Hepatocyte (in vitro differentiated cells): ENCODE measurements at regions not wholly inside any gene's neighbourhood (a gene's known extent, or its start where the extent isn't known, plus 50 kb on each side); places are given as distances from the start of the nearest gene placed in this dataset.

Experiments
- DNase-seq: peaks from one replicate; pipeline ENCODE4 v3.0.0-alpha.2; 2016; ENCODE audit warnings: low spot score
- H2AFZ ChIP-seq: fragments of 200-600 bp; sonication (generic); 2 replicates; pipeline ENCODE4 v1.6.0; 2016; ENCODE audit warnings: antibody characterized with exemption, mild to moderate bottlenecking
- H3K27ac ChIP-seq: fragments of 200-600 bp; sonication (generic); 2 replicates; pipeline ENCODE4 v1.5.1; 2016; ENCODE audit warnings: mild to moderate bottlenecking
- H3K27me3 ChIP-seq: fragments of 200-600 bp; sonication (generic); 2 replicates; pipeline ENCODE4 v1.6.1; 2016
- H3K36me3 ChIP-seq: fragments of 200-600 bp; sonication (generic); replicated peaks from 2 replicates; pipeline ENCODE4 v1.5.1; 2016; ENCODE audit warnings: low read depth; ENCODE audit not compliant: insufficient read depth
- H3K4me1 ChIP-seq: fragments of 200-600 bp; sonication (generic); 2 replicates; pipeline ENCODE4 v1.5.1; 2016; ENCODE audit warnings: mild to moderate bottlenecking, moderate library complexity; ENCODE audit not compliant: insufficient read depth
- H3K4me2 ChIP-seq: fragments of 200-600 bp; sonication (generic); 2 replicates; pipeline ENCODE4 v1.6.0; 2016
- H3K4me3 ChIP-seq: fragments of 200-600 bp; sonication (generic); 2 replicates; pipeline ENCODE4 v1.5.1; 2016; ENCODE audit warnings: mild to moderate bottlenecking
- H3K79me2 ChIP-seq: fragments of 200-600 bp; sonication (generic); 2 replicates; pipeline ENCODE4 v1.6.0; 2017; ENCODE audit warnings: mild to moderate bottlenecking
- H3K9me2 ChIP-seq: fragments of 200-600 bp; sonication (generic); replicated peaks from 2 replicates; pipeline ENCODE4 v1.6.0; 2017; ENCODE audit warnings: mild to moderate bottlenecking; ENCODE audit not compliant: insufficient read depth
- H3K9me3 ChIP-seq: fragments of 200-600 bp; sonication (generic); 2 replicates; pipeline ENCODE4 v1.5.1; 2016; ENCODE audit warnings: low read depth, mild to moderate bottlenecking
- H4K20me1 ChIP-seq: fragments of 200-600 bp; sonication (generic); 2 replicates; pipeline ENCODE4 v1.6.0; 2016; ENCODE audit warnings: mild to moderate bottlenecking; ENCODE audit not compliant: insufficient read depth, poor library complexity, severe bottlenecking
- EZH2 ChIP-seq: fragments of 200-600 bp; sonication (generic); IDR thresholded peaks from 2 replicates; pipeline ENCODE4 v1.6.1; 2016; ENCODE audit warnings: antibody characterized with exemption, mild to moderate bottlenecking, borderline replicate concordance
- EZH2phosphoT487 ChIP-seq: fragments of 200-600 bp; sonication (generic); IDR thresholded peaks from one replicate; pipeline ENCODE4 v1.6.1; 2018; ENCODE audit warnings: antibody characterized with exemption, mild to moderate bottlenecking, low read depth, moderate library complexity; ENCODE audit not compliant: unreplicated experiment, severe bottlenecking
- WGBS: methylation state at CpG from one replicate; pipeline ENCODE4 v1.1.6; 2016; ENCODE audit warnings: low lambda C conversion rate; ENCODE audit errors: missing lambda C conversion rate; 5-methylcytosine and 5-hydroxymethylcytosine counted together
- TF ChIP-seq, protein P1 (sequence below): fragments of 200-600 bp; sonication (generic); IDR thresholded peaks from 2 replicates; pipeline ENCODE4 v1.5.1; 2016; ENCODE audit warnings: antibody characterized with exemption, mild to moderate bottlenecking; ENCODE audit not compliant: poor library complexity

GRCh38 chr20:53692465-53693067 lies 98.9 kb upstream of the ZNF217 start:
- Histone ChIP-seq H3K27ac (no peak overlapping the region), H3K4me3 (no peak overlapping the region), H3K79me2 (no peaks in the 10 kb centered on the region), H3K27me3 (no peaks in the 10 kb centered on the region), H3K9me2 (no peaks in the 10 kb centered on the region), H4K20me1 (no peaks in the 10 kb centered on the region), H3K36me3 (no peaks in the 10 kb centered on the region), H2AFZ (no peak overlapping the region), H3K4me2 (no peak overlapping the region), H3K4me1 (no peaks in the 10 kb centered on the region), H3K9me3 (no peaks in the 10 kb centered on the region)
- no peak for TF ChIP-seq EZH2
- DNase-seq = no peak
- 75% methylated on average over 10 of the region's 10 CpGs for WGBS

DNA sequence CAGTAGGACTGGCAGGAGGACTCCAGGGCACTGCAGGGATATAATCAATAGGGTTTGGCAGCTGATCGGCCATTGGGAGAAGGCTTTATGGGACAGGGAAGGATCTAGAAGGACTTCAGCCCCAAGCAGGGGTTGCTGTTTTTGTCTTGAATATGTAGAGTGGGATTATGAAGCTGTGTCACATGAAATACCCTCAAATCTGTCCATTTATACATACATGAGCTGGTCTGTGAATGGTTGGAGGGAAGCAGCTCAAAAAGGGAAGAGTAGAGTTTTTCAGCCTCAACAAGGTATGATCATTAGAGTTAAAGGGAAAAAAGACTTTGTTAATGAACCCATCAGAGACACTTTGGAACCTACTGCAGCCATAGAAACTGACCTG lies 98.2 kb upstream of the ZNF217 start:
- H3K4me2 ChIP-seq = no peak overlapping the region
- no peaks in the 10 kb centered on the region for H3K79me2 ChIP-seq
- TF ChIP-seq, protein P1, sequence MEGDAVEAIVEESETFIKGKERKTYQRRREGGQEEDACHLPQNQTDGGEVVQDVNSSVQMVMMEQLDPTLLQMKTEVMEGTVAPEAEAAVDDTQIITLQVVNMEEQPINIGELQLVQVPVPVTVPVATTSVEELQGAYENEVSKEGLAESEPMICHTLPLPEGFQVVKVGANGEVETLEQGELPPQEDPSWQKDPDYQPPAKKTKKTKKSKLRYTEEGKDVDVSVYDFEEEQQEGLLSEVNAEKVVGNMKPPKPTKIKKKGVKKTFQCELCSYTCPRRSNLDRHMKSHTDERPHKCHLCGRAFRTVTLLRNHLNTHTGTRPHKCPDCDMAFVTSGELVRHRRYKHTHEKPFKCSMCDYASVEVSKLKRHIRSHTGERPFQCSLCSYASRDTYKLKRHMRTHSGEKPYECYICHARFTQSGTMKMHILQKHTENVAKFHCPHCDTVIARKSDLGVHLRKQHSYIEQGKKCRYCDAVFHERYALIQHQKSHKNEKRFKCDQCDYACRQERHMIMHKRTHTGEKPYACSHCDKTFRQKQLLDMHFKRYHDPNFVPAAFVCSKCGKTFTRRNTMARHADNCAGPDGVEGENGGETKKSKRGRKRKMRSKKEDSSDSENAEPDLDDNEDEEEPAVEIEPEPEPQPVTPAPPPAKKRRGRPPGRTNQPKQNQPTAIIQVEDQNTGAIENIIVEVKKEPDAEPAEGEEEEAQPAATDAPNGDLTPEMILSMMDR = no peak
- whole genome bisulfite sequencing = 96% methylated on average over 1 of the region's 1 CpG
- H3K36me3 ChIP-seq = no peaks in the 10 kb centered on the region
- no peaks in the 10 kb centered on the region for H4K20me1 ChIP-seq
- no peaks in the 10 kb centered on the region for H3K27me3 ChIP-seq
- no peak overlapping the region for H2AFZ ChIP-seq
- no peaks in the 10 kb centered on the region for H3K4me1 ChIP-seq
- H3K9me2 ChIP-seq = no peaks in the 10 kb centered on the region
- no peak overlapping the region for H3K4me3 ChIP-seq
- no peak for DNase-seq
- H3K27ac ChIP-seq = no peak overlapping the region
- H3K9me3 ChIP-seq = no peaks in the 10 kb centered on the region

DNA sequence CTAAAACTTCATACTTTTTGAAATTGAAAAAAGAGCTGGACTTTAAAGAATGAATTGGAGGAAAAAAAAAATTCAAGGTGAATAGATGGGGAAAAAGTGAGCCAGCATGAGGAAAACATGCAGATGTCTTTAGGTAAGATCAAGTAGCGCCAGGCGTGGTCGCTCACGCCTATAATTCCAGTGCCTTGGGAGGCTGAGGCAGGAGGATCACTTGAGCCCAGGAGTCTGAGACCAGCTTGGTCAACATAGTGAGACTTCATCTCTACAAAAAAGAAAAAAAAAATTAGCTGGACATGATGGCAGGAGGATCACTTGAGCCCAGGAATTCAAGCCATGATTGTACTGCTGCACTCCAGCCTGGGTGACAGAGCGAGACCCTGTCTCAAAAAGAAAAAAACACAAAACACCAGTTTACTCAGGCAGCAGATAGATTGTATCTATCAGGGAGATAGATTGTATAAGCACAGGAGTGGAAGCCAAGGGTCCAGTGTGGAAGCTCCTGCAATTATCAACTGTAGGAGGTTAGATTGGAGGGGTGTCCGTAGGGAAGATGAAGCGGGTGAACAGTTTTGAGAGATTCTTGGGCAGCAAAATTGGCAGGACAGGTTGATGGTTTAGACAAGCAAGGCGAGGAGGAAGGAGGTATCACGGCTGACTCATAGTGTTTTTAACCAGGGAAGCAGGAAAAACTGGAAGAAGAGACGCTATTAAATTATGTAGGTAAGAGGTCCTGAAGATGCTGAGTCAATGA lies 97.6 kb upstream of the ZNF217 start:
- Histone ChIP-seq H3K36me3 (no peaks in the 10 kb centered on the region), H3K9me2 (no peaks in the 10 kb centered on the region), H3K4me1 (no peaks in the 10 kb centered on the region), H3K9me3 (no peaks in the 10 kb centered on the region), H3K27ac (no peak overlapping the region), H4K20me1 (no peaks in the 10 kb centered on the region), H3K79me2 (no peaks in the 10 kb centered on the region), H3K4me3 (no peak overlapping the region), H3K27me3 (no peaks in the 10 kb centered on the region), H2AFZ (no peak overlapping the region), H3K4me2 (no peak overlapping the region)
- no peak for DNase-seq
- TF ChIP-seq EZH2phosphoT487 (no peak), EZH2 (no peak)
- TF ChIP-seq, protein P1 = no peak
- WGBS = 85% methylated on average over 10 of the region's 10 CpGs

- TF ChIP-seq EZH2phosphoT487 = no peak
- TF ChIP-seq, protein P1 = no peak
- TF ChIP-seq EZH2 = no peak
- H3K4me1 ChIP-seq = no peaks in the 10 kb centered on the region
- no peak overlapping the region for H3K4me2 ChIP-seq
- H3K79me2 ChIP-seq = no peaks in the 10 kb centered on the region
- H3K9me2 ChIP-seq = no peaks in the 10 kb centered on the region
- no peak for DNase-seq
- H3K9me3 ChIP-seq = no peaks in the 10 kb centered on the region
- no peak overlapping the region for H2AFZ ChIP-seq
- no peaks in the 10 kb centered on the region for H3K27me3 ChIP-seq
- WGBS = 97% methylated on average over 1 of the region's 1 CpG
- no peak overlapping the region for H3K4me3 ChIP-seq
- H3K27ac ChIP-seq = no peak overlapping the region
- H4K20me1 ChIP-seq = no peaks in the 10 kb centered on the region
- H3K36me3 ChIP-seq = no peaks in the 10 kb centered on the region
Measured at GRCh38 chr20:53688085-53688484, 94.4 kb upstream of the ZNF217 start.
